Hepatocyte (in vitro differentiated cells): ENCODE measurements at regions not wholly inside any gene's neighbourhood (a gene's known extent, or its start where the extent isn't known, plus 50 kb on each side); places are given as distances from the start of the nearest gene placed in this dataset.

Experiments used
- DNase-seq: peaks from one replicate; pipeline ENCODE4 v3.0.0-alpha.2; 2016; ENCODE audit warnings: low spot score
- H2AFZ ChIP-seq: fragments of 200-600 bp; sonication (generic); 2 replicates; pipeline ENCODE4 v1.6.0; 2016; ENCODE audit warnings: antibody characterized with exemption, mild to moderate bottlenecking
- H3K27ac ChIP-seq: fragments of 200-600 bp; sonication (generic); 2 replicates; pipeline ENCODE4 v1.5.1; 2016; ENCODE audit warnings: mild to moderate bottlenecking
- H3K27me3 ChIP-seq: fragments of 200-600 bp; sonication (generic); 2 replicates; pipeline ENCODE4 v1.6.1; 2016
- H3K36me3 ChIP-seq: fragments of 200-600 bp; sonication (generic); replicated peaks from 2 replicates; pipeline ENCODE4 v1.5.1; 2016; ENCODE audit warnings: low read depth; ENCODE audit not compliant: insufficient read depth
- H3K4me1 ChIP-seq: fragments of 200-600 bp; sonication (generic); 2 replicates; pipeline ENCODE4 v1.5.1; 2016; ENCODE audit warnings: mild to moderate bottlenecking, moderate library complexity; ENCODE audit not compliant: insufficient read depth
- H3K4me2 ChIP-seq: fragments of 200-600 bp; sonication (generic); 2 replicates; pipeline ENCODE4 v1.6.0; 2016
- H3K4me3 ChIP-seq: fragments of 200-600 bp; sonication (generic); 2 replicates; pipeline ENCODE4 v1.5.1; 2016; ENCODE audit warnings: mild to moderate bottlenecking
- H3K79me2 ChIP-seq: fragments of 200-600 bp; sonication (generic); 2 replicates; pipeline ENCODE4 v1.6.0; 2017; ENCODE audit warnings: mild to moderate bottlenecking
- H3K9me2 ChIP-seq: fragments of 200-600 bp; sonication (generic); replicated peaks from 2 replicates; pipeline ENCODE4 v1.6.0; 2017; ENCODE audit warnings: mild to moderate bottlenecking; ENCODE audit not compliant: insufficient read depth
- H3K9me3 ChIP-seq: fragments of 200-600 bp; sonication (generic); 2 replicates; pipeline ENCODE4 v1.5.1; 2016; ENCODE audit warnings: low read depth, mild to moderate bottlenecking
- H4K20me1 ChIP-seq: fragments of 200-600 bp; sonication (generic); 2 replicates; pipeline ENCODE4 v1.6.0; 2016; ENCODE audit warnings: mild to moderate bottlenecking; ENCODE audit not compliant: insufficient read depth, poor library complexity, severe bottlenecking
- CTCF ChIP-seq: fragments of 200-600 bp; sonication (generic); IDR thresholded peaks from 2 replicates; pipeline ENCODE4 v1.5.1; 2016; ENCODE audit warnings: antibody characterized with exemption, mild to moderate bottlenecking; ENCODE audit not compliant: poor library complexity
- EZH2 ChIP-seq: fragments of 200-600 bp; sonication (generic); IDR thresholded peaks from 2 replicates; pipeline ENCODE4 v1.6.1; 2016; ENCODE audit warnings: antibody characterized with exemption, mild to moderate bottlenecking, borderline replicate concordance
- EZH2phosphoT487 ChIP-seq: fragments of 200-600 bp; sonication (generic); IDR thresholded peaks from one replicate; pipeline ENCODE4 v1.6.1; 2018; ENCODE audit warnings: antibody characterized with exemption, mild to moderate bottlenecking, low read depth, moderate library complexity; ENCODE audit not compliant: unreplicated experiment, severe bottlenecking
- WGBS: methylation state at CpG from one replicate; pipeline ENCODE4 v1.1.6; 2016; ENCODE audit warnings: low lambda C conversion rate; ENCODE audit errors: missing lambda C conversion rate; 5-methylcytosine and 5-hydroxymethylcytosine counted together

DNA sequence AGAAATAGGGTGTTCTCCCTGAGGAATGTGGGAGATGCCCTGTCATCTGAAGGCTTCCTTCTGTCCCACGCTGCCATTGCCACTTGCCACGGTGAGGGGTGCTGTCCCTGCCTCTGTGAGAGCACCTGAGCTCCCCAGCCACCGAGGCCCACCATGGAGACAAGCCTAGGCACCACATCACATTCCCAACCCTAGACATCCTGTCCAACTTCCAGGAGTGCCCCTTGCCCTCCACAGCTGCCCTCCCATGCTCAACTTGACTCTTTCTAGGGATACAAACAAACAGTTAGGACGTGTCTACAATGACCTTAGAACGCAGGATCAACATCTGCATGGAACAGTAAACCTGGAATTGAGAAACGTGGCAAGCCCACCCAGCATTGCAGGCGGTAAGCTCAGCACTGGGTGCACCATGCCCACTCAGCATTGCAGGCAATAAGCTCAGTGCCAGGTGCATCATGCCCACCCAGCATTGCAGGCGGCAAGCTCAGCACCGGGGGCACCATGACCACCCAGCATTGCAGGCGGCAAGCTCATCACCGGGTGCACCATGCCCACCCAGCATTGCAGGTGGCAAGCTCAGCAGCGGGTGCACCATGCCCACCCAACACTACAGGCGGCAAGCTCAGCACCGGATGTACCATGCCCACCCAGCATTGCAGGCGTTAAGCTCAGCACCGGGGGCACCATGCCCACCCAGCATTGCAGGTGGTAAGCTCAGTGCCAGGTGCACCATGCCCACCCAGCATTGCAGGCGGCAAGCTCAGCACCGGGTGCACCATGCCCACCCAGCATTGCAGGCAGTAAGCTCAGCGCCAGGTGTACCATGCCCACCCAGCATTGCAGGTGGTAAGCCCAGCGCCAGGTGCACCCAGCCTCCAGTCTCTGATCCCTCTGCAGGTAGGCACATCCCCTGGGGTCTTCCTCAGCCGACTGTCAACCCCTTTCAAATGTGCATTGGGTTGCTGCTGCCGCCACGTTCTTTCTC, 1463.9 kb downstream of the TBC1D22A start:
- DNase-seq: no peak
- Histone ChIP-seq H3K9me2 (no peaks in the 10 kb centered on the region), H3K27ac (no peak overlapping the region), H3K4me3 (no peak overlapping the region), H3K9me3 (no peaks in the 10 kb centered on the region), H3K27me3 (no peaks in the 10 kb centered on the region), H3K4me1 (no peaks in the 10 kb centered on the region), H2AFZ (no peak overlapping the region), H3K4me2 (no peak overlapping the region), H3K79me2 (no peaks in the 10 kb centered on the region), H4K20me1 (no peaks in the 10 kb centered on the region), H3K36me3 (no peaks in the 10 kb centered on the region)
- 85% methylated on average over 21 of the region's 23 CpGs for WGBS
- no peak for TF ChIP-seq EZH2phosphoT487
- no peak for TF ChIP-seq CTCF
- TF ChIP-seq EZH2: no peak

DNA sequence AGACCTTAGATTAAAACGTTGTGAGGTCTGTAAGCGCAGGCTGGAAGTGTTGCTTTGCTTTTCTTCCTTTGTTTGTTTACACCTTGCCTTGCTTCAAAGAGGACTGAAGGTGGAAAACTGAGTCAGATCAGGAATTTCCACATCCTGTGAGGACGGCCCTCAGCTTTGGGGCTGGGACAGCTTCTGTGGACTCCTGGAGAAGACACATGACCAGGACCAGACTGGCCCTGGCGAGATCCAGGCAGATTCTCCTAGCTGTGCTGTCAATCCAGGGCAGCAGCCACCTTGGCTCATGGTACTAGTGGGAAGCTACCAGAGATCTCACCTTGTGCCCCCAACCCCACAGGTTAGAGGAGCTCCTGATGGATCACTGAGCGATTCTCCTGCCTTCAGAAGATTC, 1461.9 kb downstream of the TBC1D22A start:
- Histone ChIP-seq H4K20me1 (no peaks in the 10 kb centered on the region), H2AFZ (no peak overlapping the region), H3K4me3 (no peak overlapping the region), H3K9me3 (no peaks in the 10 kb centered on the region), H3K36me3 (no peaks in the 10 kb centered on the region), H3K9me2 (no peaks in the 10 kb centered on the region), H3K4me1 (no peaks in the 10 kb centered on the region), H3K27me3 (no peaks in the 10 kb centered on the region), H3K79me2 (no peaks in the 10 kb centered on the region), H3K27ac (no peak overlapping the region), H3K4me2 (no peak overlapping the region)
- 62% methylated on average over 5 of the region's 5 CpGs for WGBS
- TF ChIP-seq EZH2phosphoT487: no peak
- TF ChIP-seq CTCF: no peak
- no peak for TF ChIP-seq EZH2
- no peak for DNase-seq

DNA sequence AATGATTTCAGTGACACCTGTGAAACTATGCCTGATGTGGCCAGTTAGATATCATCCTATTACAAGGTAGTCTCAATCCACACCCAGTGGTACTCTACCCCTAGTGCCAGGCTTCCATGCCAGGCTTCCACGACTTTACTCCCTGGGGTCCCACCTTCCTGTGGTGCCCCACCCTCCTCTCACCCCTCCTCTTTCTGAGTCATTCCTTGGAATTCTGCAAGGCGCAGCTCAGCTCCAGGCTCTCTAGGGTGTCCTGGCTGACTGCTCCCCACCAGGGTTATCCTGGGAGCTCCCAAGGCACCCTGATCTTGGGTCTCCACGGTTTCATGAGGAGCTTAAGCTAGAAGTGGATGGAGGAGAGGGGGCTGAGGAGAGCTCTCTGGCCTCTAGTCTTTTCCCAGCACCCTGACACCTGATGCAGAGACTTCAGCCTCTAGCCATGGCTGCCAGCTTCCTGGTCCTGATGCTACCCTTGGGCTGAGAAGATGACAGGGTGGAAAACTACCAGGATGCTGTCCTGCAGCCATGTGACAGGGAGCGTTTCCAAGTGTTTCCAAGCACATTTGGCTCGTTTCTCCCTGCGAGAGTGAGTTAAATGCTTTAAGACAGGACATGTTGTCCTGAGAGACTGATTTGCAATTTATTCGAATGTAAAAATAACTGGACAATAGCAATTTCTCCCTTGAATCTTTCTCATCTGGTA, 1461.2 kb downstream of the TBC1D22A start:
- Histone ChIP-seq H3K4me1 (no peaks in the 10 kb centered on the region), H3K9me2 (no peaks in the 10 kb centered on the region), H3K4me2 (no peak overlapping the region), H3K27ac (no peak overlapping the region), H4K20me1 (no peaks in the 10 kb centered on the region), H3K36me3 (no peaks in the 10 kb centered on the region), H2AFZ (no peak overlapping the region), H3K79me2 (no peaks in the 10 kb centered on the region), H3K4me3 (no peak overlapping the region), H3K9me3 (no peaks in the 10 kb centered on the region), H3K27me3 (no peaks in the 10 kb centered on the region)
- DNase-seq: no peak
- WGBS: 80% methylated on average over 7 of the region's 7 CpGs
- TF ChIP-seq EZH2 (no peak), CTCF (no peak), EZH2phosphoT487 (no peak)
